Upper lobe of right lung (tissue), 1 donor: ENCODE measurements at regions not wholly inside any gene's neighbourhood (a gene's known extent, or its start where the extent isn't known, plus 50 kb on each side); places are given as distances from the start of the nearest gene placed in this dataset.

Experiments
- ATAC-seq: fragments of 200-7000 bp; cut with Tn5 transposase; one replicate; pipeline ENCODE4 v1.9.1; 2020; ENCODE audit warnings: mild to moderate bottlenecking, moderate library complexity
- DNase-seq: peaks from one replicate; pipeline ENCODE4 v3.0.0-alpha.2; 2020
- H3K27ac ChIP-seq: fragments of 200-600 bp; one replicate; pipeline ENCODE4 v1.8.0; 2022
- H3K27me3 ChIP-seq: fragments of 200-600 bp; one replicate; pipeline ENCODE4 v1.8.0; 2022; ENCODE audit warnings: mild to moderate bottlenecking
- H3K36me3 ChIP-seq: fragments of 200-600 bp; one replicate; pipeline ENCODE4 v1.8.0; 2022
- H3K4me1 ChIP-seq: fragments of 200-600 bp; one replicate; pipeline ENCODE4 v1.8.0; 2022
- H3K4me3 ChIP-seq: fragments of 200-600 bp; one replicate; pipeline ENCODE4 v1.8.0; 2022; ENCODE audit warnings: mild to moderate bottlenecking
- H3K9me3 ChIP-seq: fragments of 200-600 bp; one replicate; pipeline ENCODE4 v1.8.0; 2022
- CTCF ChIP-seq: fragments of 200-600 bp; IDR thresholded peaks from one replicate; pipeline ENCODE4 v1.8.0; 2022; ENCODE audit warnings: antibody characterized with exemption
- intact Hi-C: fragments of 100-400 bp; cut with DNase I; formaldehyde crosslinking; loops from one replicate; pipeline ENCODE4 v1.11.0; 2022
- donor health status: DM: no; HTN: yes; CAD: no; lungs with severe emphysema.

- no peak for ATAC-seq
Measured at GRCh38 chr4:30495251-30495650, 224.9 kb upstream of the PCDH7 start.

GRCh38 chr4:30495651-30496310, 224.4 kb upstream of the PCDH7 start:
- intact Hi-C loops = no loop called here
- Histone ChIP-seq H3K27ac (no peak overlapping the region), H3K27me3 (no peaks in the 10 kb centered on the region), H3K36me3 (no peaks in the 10 kb centered on the region), H3K4me1 (no peaks in the 10 kb centered on the region), H3K4me3 (no peak overlapping the region), H3K9me3 (no peaks in the 10 kb centered on the region)
- no peak for DNase-seq
- ATAC-seq = no peak
- TF ChIP-seq CTCF = no peak

More at GRCh38 chr4:30495251-30495650, 224.9 kb upstream of the PCDH7 start:
- Histone ChIP-seq H3K27me3 (no peaks in the 10 kb centered on the region), H3K4me3 (no peak overlapping the region), H3K36me3 (no peaks in the 10 kb centered on the region), H3K4me1 (no peaks in the 10 kb centered on the region), H3K27ac (no peak overlapping the region), H3K9me3 (no peaks in the 10 kb centered on the region)
- DNase-seq = no peak
- TF ChIP-seq CTCF = no peak
- intact Hi-C loops = no loop called here

DNA sequence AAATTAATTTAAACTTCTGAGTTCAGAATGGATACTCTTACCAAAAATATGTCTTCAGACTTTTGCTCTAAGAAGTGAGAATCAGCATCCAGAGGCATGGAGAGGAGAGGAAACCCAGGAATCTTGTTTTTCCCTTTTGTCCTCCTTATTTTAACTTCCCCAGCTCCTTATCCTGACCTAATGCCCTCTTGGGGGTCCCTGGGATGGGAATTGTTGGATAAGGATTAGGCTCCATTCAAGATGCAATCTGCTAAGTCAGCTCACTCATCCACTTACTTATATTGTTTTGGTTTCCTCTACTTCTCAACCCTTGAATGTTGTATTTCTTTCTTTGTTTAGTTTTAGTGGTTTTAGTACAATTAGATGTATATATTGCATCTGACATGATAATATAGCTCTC, 208.4 kb upstream of the PCDH7 start:
- Histone ChIP-seq H3K4me1 (no peaks in the 10 kb centered on the region), H3K27me3 (no peaks in the 10 kb centered on the region), H3K27ac (no peak overlapping the region), H3K4me3 (no peak overlapping the region), H3K9me3 (no peaks in the 10 kb centered on the region), H3K36me3 (no peaks in the 10 kb centered on the region)
- no peak for TF ChIP-seq CTCF
- intact Hi-C loops = no loop called here
- no peak for ATAC-seq
- DNase-seq = no peak

GRCh38 chr4:30518211-30518610, 202.0 kb upstream of the PCDH7 start:
- ATAC-seq (no peak), DNase-seq (no peak)
- no peak for TF ChIP-seq CTCF
- no peaks in the 10 kb centered on the region for H3K9me3 ChIP-seq
- intact Hi-C loops = no loop called here
- no peaks in the 10 kb centered on the region for H3K36me3 ChIP-seq
- H3K27me3 ChIP-seq = no peaks in the 10 kb centered on the region
- no peaks in the 10 kb centered on the region for H3K4me1 ChIP-seq
- no peak overlapping the region for H3K27ac ChIP-seq
- H3K4me3 ChIP-seq = no peak overlapping the region

GRCh38 chr4:30525662-30526315, 194.4 kb upstream of the PCDH7 start:
- no peak for TF ChIP-seq CTCF
- Histone ChIP-seq H3K36me3 (no peaks in the 10 kb centered on the region), H3K27me3 (no peaks in the 10 kb centered on the region), H3K4me3 (no peak overlapping the region), H3K27ac (no peak overlapping the region), H3K9me3 (no peaks in the 10 kb centered on the region), H3K4me1 (no peaks in the 10 kb centered on the region)
- DNase-seq (no peak), ATAC-seq (no peak)
- intact Hi-C loops = no loop called here
